HUDEP-2 (cell line): ENCODE measurements at regions not wholly inside any gene's neighbourhood (a gene's known extent, or its start where the extent isn't known, plus 50 kb on each side); places are given as distances from the start of the nearest gene placed in this dataset.
A peak's percentile ranks its signal among the peaks of the same experiment; 100 is the strongest.

Experiments
- DNase-seq, 76 experiments: peaks; one replicate each; lab custom pipeline; 2025; ENCODE audit not compliant: unreplicated experiment in 76 of 76; lab: John Stamatoyannopoulos, UW

GRCh38 chr2:145198555-145198954 lies 678.6 kb upstream of the ZEB2 start:
- no peak for DNase-seq

- DNase-seq, result no peak
These were observed 678.0 kb upstream of the ZEB2 start for GRCh38 chr2:145197944-145198343.

- no peak for DNase-seq
These were observed 674.8 kb upstream of the ZEB2 start for GRCh38 chr2:145194673-145195072.

- DNase-seq, result no peak
These were observed 670.2 kb upstream of the ZEB2 start for GRCh38 chr2:145190031-145190703.

- peak in 7 of 76 experiments; percentile 1 to 9 (median 2) for DNase-seq
These were observed 666.4 kb upstream of the ZEB2 start for GRCh38 chr2:145186303-145186702.

GRCh38 chr2:145185696-145186095 lies 665.8 kb upstream of the ZEB2 start:
- no peak for DNase-seq

- no peak for DNase-seq
These were observed 665.1 kb upstream of the ZEB2 start for GRCh38 chr2:145184741-145185651.

- DNase-seq, result no peak
These were observed 649.4 kb upstream of the ZEB2 start for GRCh38 chr2:145169285-145169684.

GRCh38 chr2:145168091-145168490 lies 648.2 kb upstream of the ZEB2 start:
- no peak for DNase-seq

- DNase-seq, result no peak
These were observed 646.9 kb upstream of the ZEB2 start for GRCh38 chr2:145166731-145167302.

GRCh38 chr2:145161656-145162055 lies 641.7 kb upstream of the ZEB2 start:
- DNase-seq, result no peak

GRCh38 chr2:145160855-145161254 lies 640.9 kb upstream of the ZEB2 start:
- DNase-seq, result no peak

- no peak for DNase-seq
These were observed 639.8 kb upstream of the ZEB2 start for GRCh38 chr2:145159676-145160075.

GRCh38 chr2:145157741-145158591 lies 638.0 kb upstream of the ZEB2 start:
- no peak for DNase-seq

GRCh38 chr2:145157036-145157675 lies 637.2 kb upstream of the ZEB2 start:
- DNase-seq, result no peak

GRCh38 chr2:145156199-145156598 lies 636.3 kb upstream of the ZEB2 start:
- no peak for DNase-seq

GRCh38 chr2:145155196-145155595 lies 635.3 kb upstream of the ZEB2 start:
- no peak for DNase-seq

GRCh38 chr2:145154731-145155130 lies 634.8 kb upstream of the ZEB2 start:
- no peak for DNase-seq

- no peak for DNase-seq
These were observed 626.8 kb upstream of the ZEB2 start for GRCh38 chr2:145146691-145147090.

- DNase-seq, result no peak
These were observed 624.3 kb upstream of the ZEB2 start for GRCh38 chr2:145144131-145144728.
